HepG2 (cell line): ENCODE measurements at regions not wholly inside any gene's neighbourhood (a gene's known extent, or its start where the extent isn't known, plus 50 kb on each side); places are given as distances from the start of the nearest gene placed in this dataset.

ENCODE experiments used
- ATAC-seq: fragments of 200-7000 bp; cut with Tn5 transposase; 3 replicates; pipeline ENCODE4 v1.9.1; 2020; ENCODE audit warnings: mild to moderate bottlenecking, moderate library complexity
- BruUV-seq: library from RNA; stranded (reverse); fragments of 400-500 nt; replicated peaks from 2 replicates; lab custom pipeline; 2021; lab: Mats Ljungman, UMichigan
- CTCF ChIA-PET: fragments of 300-600 bp; formaldehyde crosslinking; extraction: SDS; loops from one replicate; lab custom pipeline; 2021; ENCODE audit warnings: low total read pairs, inconsistent platforms, low intra/inter-chr PET ratio; lab: Yijun Ruan, JAX
- POLR2A ChIA-PET: fragments of 350-600 bp; sonication (Branson Sonifier 250); formaldehyde crosslinking; loops from one replicate; lab custom pipeline; 2020; ENCODE audit warnings: antibody characterized with exemption, inconsistent platforms; lab: Yijun Ruan, JAX
- DNase-seq: peaks from one replicate; pipeline ENCODE4 v3.0.0-alpha.2; 2015; ENCODE audit warnings: low spot score
- FAIRE-seq: peaks from 3 replicates; lab custom pipeline; 2011; peaks lifted over from hg19 to GRCh38; lab: Jason Lieb, UNC
- H2AFZ ChIP-seq: one replicate; pipeline ENCODE4 v1.6.1; 2011; ENCODE audit warnings: low read length, inconsistent platforms
- H3K27ac ChIP-seq: fragments of 300-600 bp; 3 replicates; pipeline ENCODE4 v1.8.0; 2011; ENCODE audit warnings: mixed run types, mild to moderate bottlenecking, mixed read lengths, low read length, inconsistent platforms; ENCODE audit not compliant: insufficient read depth; ENCODE audit errors: extremely low read length
- H3K27me3 ChIP-seq, 2 experiments: fragments of 200-600 bp in 1 of 2; 2 replicates in 1 of 2; 3 replicates in 1 of 2; pipeline versions ENCODE4 v1.6.0 to v1.8.0; 2011; ENCODE audit warnings: low read length in 2 of 2, mild to moderate bottlenecking in 2 of 2, moderate library complexity in 2 of 2, inconsistent platforms in 1 of 2; ENCODE audit not compliant: insufficient read depth in 2 of 2, control insufficient read depth in 1 of 2
- H3K36me3 ChIP-seq, 2 experiments: fragments of 200-600 bp in 1 of 2; replicated peaks in 1 of 2; 2 replicates in 1 of 2; 3 replicates in 1 of 2; pipeline versions ENCODE4 v1.5.1 to v1.8.0; 2011; ENCODE audit warnings: low read length in 2 of 2, inconsistent platforms in 1 of 2; ENCODE audit not compliant: insufficient read depth in 2 of 2, control insufficient read depth in 1 of 2
- H3K4me1 ChIP-seq: 2 replicates; pipeline ENCODE4 v1.5.1; 2012; ENCODE audit warnings: low read length, inconsistent platforms; ENCODE audit not compliant: insufficient read depth
- H3K4me2 ChIP-seq: 2 replicates; pipeline ENCODE4 v1.6.0; 2011; ENCODE audit warnings: low read depth, low read length, inconsistent platforms
- H3K4me3 ChIP-seq, 3 experiments: fragments of 200-600 bp in 1 of 3; sonication (generic), shearing (Covaris generic) in 1 of 3; replicated peaks in 1 of 3; 2 replicates each; pipeline ENCODE4 v1.5.1; 2011 to 2016; ENCODE audit warnings: low read length in 3 of 3, inconsistent platforms in 2 of 3, low read depth in 2 of 3, mild to moderate bottlenecking in 2 of 3, control low read depth in 1 of 3, mixed read lengths in 1 of 3; ENCODE audit not compliant: insufficient read depth in 1 of 3
- H3K79me2 ChIP-seq: one replicate; pipeline ENCODE4 v1.6.1; 2011; ENCODE audit warnings: low read length, inconsistent platforms; ENCODE audit not compliant: insufficient read depth
- H3K9ac ChIP-seq: 2 replicates; pipeline ENCODE4 v1.6.0; 2011; ENCODE audit warnings: mild to moderate bottlenecking, low read depth, low read length, inconsistent platforms; ENCODE audit not compliant: insufficient read depth
- H3K9me3 ChIP-seq: 2 replicates; pipeline ENCODE4 v1.5.1; 2012; ENCODE audit warnings: mild to moderate bottlenecking, low read length
- H4K20me1 ChIP-seq: 2 replicates; pipeline ENCODE4 v1.6.0; 2011; ENCODE audit warnings: inconsistent platforms, mild to moderate bottlenecking, low read length, moderate library complexity; ENCODE audit not compliant: insufficient read depth
- HNRNPK ChIP-seq: fragments of 200-400 bp; formaldehyde crosslinking; IDR thresholded peaks from 2 replicates; pipeline ENCODE4 v1.6.1; 2018; ENCODE audit warnings: low read length, low read depth, moderate library complexity, mild to moderate bottlenecking; ENCODE audit not compliant: poor library complexity, severe bottlenecking
- PCBP1 ChIP-seq: fragments of 200-400 bp; formaldehyde crosslinking; IDR thresholded peaks from 2 replicates; pipeline ENCODE4 v1.6.1; 2017; ENCODE audit warnings: mild to moderate bottlenecking, low read depth, low read length, borderline replicate concordance
- PCBP2 ChIP-seq: fragments of 200-400 bp; formaldehyde crosslinking; optimal IDR thresholded peaks from 2 replicates; pipeline ENCODE3; 2018; ENCODE audit warnings: low read length, low read depth; ENCODE audit not compliant: poor library complexity, severe bottlenecking
- RELA ChIP-seq: sonication (generic); formaldehyde crosslinking; IDR thresholded peaks from 2 replicates; pipeline ENCODE4 v1.4.0; 2020; ENCODE audit warnings: missing genetic modification reagents
- TCF7L2 ChIP-seq: IDR thresholded peaks from 2 replicates; pipeline ENCODE4 v1.6.1; 2011; ENCODE audit warnings: mild to moderate bottlenecking, low read depth, low read length, moderate library complexity
- ZMYM4 ChIP-seq: sonication (generic); formaldehyde crosslinking; IDR thresholded peaks from 2 replicates; pipeline ENCODE4 v1.8.1; 2023; ENCODE audit warnings: mild to moderate bottlenecking, missing genetic modification reagents
- ZNF296 ChIP-seq: sonication (generic); formaldehyde crosslinking; conservative IDR thresholded peaks from 2 replicates; pipeline ENCODE4 v1.5.0; 2020; ENCODE audit warnings: mild to moderate bottlenecking, missing genetic modification reagents
- ZNF549 ChIP-seq: sonication (generic); formaldehyde crosslinking; IDR thresholded peaks from 2 replicates; pipeline ENCODE4 v1.5.0; 2020; ENCODE audit warnings: missing genetic modification reagents
- ZNF780A ChIP-seq: sonication (generic); formaldehyde crosslinking; IDR thresholded peaks from 2 replicates; pipeline ENCODE4 v1.8.0; 2022; ENCODE audit warnings: mild to moderate bottlenecking, missing genetic modification reagents, moderate library complexity
- WGBS: methylation state at CpG from one replicate; pipeline ENCODE4 v1.1.6; 2017; ENCODE audit warnings: low lambda C conversion rate; 5-methylcytosine and 5-hydroxymethylcytosine counted together
- in situ Hi-C: cut with HindIII; loops from 2 replicates; pipeline ENCODE4 v1.10.0; 2017; ENCODE audit warnings: low pct_unique_long_range_greater_than_20kb; ENCODE audit not compliant: extremely low pct_ligation_motif_present
- intact Hi-C: fragments of 100-400 bp; cut with micrococcal nuclease; formaldehyde crosslinking; loops from one replicate; pipeline ENCODE4 v1.10.0; 2022; ENCODE audit not compliant: unreplicated experiment
- TF ChIP-seq, protein P1 (sequence below): sonication (generic); formaldehyde crosslinking; IDR thresholded peaks from 2 replicates; pipeline ENCODE4 v1.4.0; 2020; ENCODE audit warnings: missing genetic modification reagents
- TF ChIP-seq, protein P2 (sequence below): sonication (generic); formaldehyde crosslinking; IDR thresholded peaks from 2 replicates; pipeline ENCODE4 v1.8.1; 2022; ENCODE audit warnings: mild to moderate bottlenecking, missing genetic modification reagents
- TF ChIP-seq, protein P3 (sequence below): sonication (generic); formaldehyde crosslinking; IDR thresholded peaks from 2 replicates; pipeline ENCODE4 v1.5.0; 2020; ENCODE audit warnings: missing genetic modification reagents, mild to moderate bottlenecking, borderline replicate concordance
- TF ChIP-seq, protein P4 (sequence below): IDR thresholded peaks from 2 replicates; pipeline ENCODE4 v1.6.1; 2016; ENCODE audit warnings: missing genetic modification reagents, missing compliant biosample characterization

DNA sequence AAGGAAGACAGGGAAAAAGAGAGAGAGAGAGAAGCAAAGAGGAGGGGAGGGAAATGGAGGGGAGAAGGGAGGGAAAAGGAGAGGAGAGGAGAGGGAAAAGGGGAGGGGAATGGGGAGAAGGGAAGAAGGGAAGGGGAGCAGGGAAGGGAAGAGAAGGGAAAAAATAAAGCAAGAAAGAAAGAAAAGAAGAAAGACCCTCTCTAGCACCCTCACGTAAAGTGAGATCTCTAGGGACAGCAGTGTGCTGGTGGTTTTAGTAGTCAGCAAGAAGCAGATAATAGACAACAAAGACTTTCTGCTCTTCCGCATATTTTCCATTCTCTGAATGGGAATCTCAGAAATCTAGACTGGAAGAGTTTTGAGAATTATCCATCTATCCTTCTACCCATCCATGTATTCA, 201.8 kb upstream of the RFC3 start:
- Histone ChIP-seq H3K79me2 (peaks cover 2% of the 10 kb centered on the region), H3K27ac (no peak overlapping the region), H3K36me3 (no peaks in the 10 kb centered on the region), H4K20me1 (no peaks in the 10 kb centered on the region), H3K4me3 (no peak overlapping the region), H3K4me2 (no peak overlapping the region), H2AFZ (no peak overlapping the region), H3K9ac (no peak overlapping the region), H3K27me3 (no peaks in the 10 kb centered on the region), H3K4me1 (peaks cover 40% of the 10 kb centered on the region), H3K9me3 (no peaks in the 10 kb centered on the region)
- no TSS peak for BruUV-seq
- no peak for TF ChIP-seq ZNF549 (CRISPR knock-in tag)
- TF ChIP-seq PCBP2 = peak; percentile 93
- TF ChIP-seq TCF7L2 = no peak
- TF ChIP-seq RELA (CRISPR knock-in tag) = no peak
- TF ChIP-seq, protein P1, sequence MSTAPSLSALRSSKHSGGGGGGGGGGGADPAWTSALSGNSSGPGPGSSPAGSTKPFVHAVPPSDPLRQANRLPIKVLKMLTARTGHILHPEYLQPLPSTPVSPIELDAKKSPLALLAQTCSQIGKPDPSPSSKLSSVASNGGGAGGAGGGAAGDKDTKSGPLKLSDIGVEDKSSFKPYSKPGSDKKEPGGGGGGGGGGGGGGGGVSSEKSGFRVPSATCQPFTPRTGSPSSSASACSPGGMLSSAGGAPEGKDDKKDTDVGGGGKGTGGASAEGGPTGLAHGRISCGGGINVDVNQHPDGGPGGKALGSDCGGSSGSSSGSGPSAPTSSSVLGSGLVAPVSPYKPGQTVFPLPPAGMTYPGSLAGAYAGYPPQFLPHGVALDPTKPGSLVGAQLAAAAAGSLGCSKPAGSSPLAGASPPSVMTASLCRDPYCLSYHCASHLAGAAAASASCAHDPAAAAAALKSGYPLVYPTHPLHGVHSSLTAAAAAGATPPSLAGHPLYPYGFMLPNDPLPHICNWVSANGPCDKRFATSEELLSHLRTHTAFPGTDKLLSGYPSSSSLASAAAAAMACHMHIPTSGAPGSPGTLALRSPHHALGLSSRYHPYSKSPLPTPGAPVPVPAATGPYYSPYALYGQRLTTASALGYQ (CRISPR knock-in tag) = no peak
- TF ChIP-seq, protein P2, sequence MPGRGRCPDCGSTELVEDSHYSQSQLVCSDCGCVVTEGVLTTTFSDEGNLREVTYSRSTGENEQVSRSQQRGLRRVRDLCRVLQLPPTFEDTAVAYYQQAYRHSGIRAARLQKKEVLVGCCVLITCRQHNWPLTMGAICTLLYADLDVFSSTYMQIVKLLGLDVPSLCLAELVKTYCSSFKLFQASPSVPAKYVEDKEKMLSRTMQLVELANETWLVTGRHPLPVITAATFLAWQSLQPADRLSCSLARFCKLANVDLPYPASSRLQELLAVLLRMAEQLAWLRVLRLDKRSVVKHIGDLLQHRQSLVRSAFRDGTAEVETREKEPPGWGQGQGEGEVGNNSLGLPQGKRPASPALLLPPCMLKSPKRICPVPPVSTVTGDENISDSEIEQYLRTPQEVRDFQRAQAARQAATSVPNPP (CRISPR knock-in tag) = no peak
- TF ChIP-seq, protein P3, sequence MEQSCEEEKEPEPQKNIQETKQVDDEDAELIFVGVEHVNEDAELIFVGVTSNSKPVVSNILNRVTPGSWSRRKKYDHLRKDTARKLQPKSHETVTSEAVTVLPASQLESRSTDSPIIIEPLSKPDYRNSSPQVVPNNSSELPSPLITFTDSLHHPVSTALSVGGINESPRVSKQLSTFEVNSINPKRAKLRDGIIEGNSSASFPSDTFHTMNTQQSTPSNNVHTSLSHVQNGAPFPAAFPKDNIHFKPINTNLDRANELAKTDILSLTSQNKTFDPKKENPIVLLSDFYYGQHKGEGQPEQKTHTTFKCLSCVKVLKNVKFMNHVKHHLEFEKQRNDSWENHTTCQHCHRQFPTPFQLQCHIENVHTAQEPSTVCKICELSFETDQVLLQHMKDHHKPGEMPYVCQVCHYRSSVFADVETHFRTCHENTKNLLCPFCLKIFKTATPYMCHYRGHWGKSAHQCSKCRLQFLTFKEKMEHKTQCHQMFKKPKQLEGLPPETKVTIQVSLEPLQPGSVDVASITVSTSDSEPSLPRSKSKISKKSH (CRISPR knock-in tag) = no peak
- TF ChIP-seq ZMYM4 (CRISPR knock-in tag) = no peak
- TF ChIP-seq ZNF296 (CRISPR knock-in tag) = no peak
- TF ChIP-seq, protein P4, sequence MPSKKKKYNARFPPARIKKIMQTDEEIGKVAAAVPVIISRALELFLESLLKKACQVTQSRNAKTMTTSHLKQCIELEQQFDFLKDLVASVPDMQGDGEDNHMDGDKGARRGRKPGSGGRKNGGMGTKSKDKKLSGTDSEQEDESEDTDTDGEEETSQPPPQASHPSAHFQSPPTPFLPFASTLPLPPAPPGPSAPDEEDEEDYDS (CRISPR knock-in tag) = no peak
- TF ChIP-seq PCBP1 = 0 out of 2 replicates have a peak, but pooled peaks have one; percentile 43
- no peak for TF ChIP-seq ZNF780A (CRISPR knock-in tag)
- peak; percentile 99 for TF ChIP-seq HNRNPK
- WGBS = 96% methylated on average over 2 of the region's 2 CpGs
- in situ Hi-C loops = loop anchor here (10.0 kb wide), 1 partner anchor 109 kb away; no protein-coding TSS in a partner anchor
- no peak for DNase-seq
- no peak for FAIRE-seq
- POLR2A ChIA-PET = no interaction called here
- intact Hi-C loops = no loop called here
- ATAC-seq = no peak
- CTCF ChIA-PET = no interaction called here
